HG03565 (cell line): ENCODE measurements at regions not wholly inside any gene's neighbourhood (a gene's known extent, or its start where the extent isn't known, plus 50 kb on each side); places are given as distances from the start of the nearest gene placed in this dataset.
A peak's percentile ranks its signal among the peaks of the same experiment; 100 is the strongest.
"Not testable (repeated sequence)": the region's sequence is repeated elsewhere in the genome, so short reads cannot be mapped to it uniquely, and the experiment has no call there.

Experiments
- ATAC-seq: cut with Tn5 transposase; IDR thresholded peaks from one replicate; pipeline ENCODE4 v1.9.1; 2021; ENCODE audit warnings: mild to moderate bottlenecking, moderate library complexity; ENCODE audit not compliant: unreplicated experiment

GRCh38 chr16:16559179-16559740, 180.3 kb downstream of the NPIPA7 start:
- ATAC-seq = not testable (repeated sequence)

GRCh38 chr16:16561532-16561931, 182.6 kb downstream of the NPIPA7 start:
- ATAC-seq = not testable (repeated sequence)

DNA sequence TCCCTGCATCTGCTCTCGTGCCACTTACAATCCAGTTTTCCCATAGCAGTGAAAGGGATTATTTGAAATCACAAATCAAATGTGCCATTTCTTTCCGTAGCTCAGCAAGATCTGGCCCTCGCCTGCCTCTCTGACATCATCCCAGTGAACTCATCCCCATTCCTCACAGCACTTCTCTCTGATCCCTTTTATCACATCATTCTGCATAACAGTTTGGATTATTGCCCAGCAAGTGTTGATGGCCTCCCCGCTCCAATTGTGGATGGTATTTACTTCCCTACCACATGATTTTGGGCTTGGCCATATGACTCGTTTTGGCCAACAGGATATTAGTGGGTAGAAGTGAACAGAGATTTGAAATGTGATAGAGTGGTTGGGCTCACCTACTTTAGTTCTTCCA, 185.0 kb downstream of the NPIPA7 start:
- ATAC-seq = not testable (repeated sequence)

- ATAC-seq = not testable (repeated sequence)
These were observed 186.4 kb downstream of the NPIPA7 start for GRCh38 chr16:16565326-16565725.

DNA sequence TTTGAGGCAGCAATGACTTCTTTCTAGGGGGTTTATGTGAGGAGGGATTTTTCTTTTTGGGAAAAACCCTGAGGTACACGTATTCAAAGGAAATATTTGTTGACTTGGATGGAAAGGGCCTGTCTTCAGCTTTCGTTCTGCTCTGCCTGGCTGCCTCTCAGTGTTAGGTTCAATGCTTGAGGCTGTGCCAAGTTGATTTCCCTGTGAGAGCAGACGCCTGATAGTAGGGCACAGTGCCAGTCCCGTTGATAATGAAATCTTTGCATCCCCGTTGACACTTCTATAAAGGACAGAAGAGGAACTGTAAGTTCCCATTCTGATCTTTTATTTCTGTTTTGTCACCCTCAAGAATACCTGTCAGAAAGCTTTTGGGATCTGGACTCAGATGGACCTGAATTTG, 191.1 kb downstream of the NPIPA7 start:
- ATAC-seq = not testable (repeated sequence)

DNA sequence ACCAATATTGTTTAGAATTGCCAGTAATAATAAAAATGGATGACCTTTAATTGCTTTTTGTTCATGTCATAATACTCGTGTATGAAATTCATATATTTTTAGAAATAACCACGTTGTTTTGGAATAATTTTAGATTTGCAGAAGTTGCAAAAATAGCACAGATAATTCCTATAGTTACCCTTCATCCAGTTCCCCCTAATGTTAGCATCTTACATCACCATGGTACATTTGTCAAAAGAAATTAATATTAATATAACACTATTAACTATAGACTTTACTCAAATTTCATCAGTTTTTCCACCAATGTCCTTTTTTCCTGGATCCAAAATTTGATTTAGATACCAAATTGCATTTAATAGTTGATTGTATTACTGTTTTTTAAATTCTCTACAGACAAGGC, 191.9 kb downstream of the NPIPA7 start:
- not testable (repeated sequence) for ATAC-seq

- not testable (repeated sequence) for ATAC-seq
These were observed 193.3 kb downstream of the NPIPA7 start for GRCh38 chr16:16572130-16572774.

DNA sequence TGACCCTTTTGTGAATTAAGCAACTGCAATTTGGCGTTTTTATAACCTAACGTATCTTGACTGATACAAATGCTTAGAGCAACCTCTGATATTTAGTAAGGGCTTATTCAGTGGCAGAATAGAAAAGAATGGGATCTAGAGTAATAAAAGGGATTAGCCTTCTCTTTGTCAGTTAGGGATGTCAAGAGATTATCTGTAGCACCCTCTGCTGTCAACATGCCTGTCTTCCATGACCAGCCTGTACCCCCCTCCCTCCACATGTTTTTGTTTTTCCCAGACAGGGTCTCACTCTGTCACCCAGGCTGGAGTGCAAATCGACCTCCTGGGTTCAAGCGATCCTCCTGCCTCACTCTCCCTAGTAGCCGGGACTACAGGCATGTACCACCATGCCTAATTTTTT, 198.1 kb downstream of the NPIPA7 start:
- not testable (repeated sequence) for ATAC-seq

DNA sequence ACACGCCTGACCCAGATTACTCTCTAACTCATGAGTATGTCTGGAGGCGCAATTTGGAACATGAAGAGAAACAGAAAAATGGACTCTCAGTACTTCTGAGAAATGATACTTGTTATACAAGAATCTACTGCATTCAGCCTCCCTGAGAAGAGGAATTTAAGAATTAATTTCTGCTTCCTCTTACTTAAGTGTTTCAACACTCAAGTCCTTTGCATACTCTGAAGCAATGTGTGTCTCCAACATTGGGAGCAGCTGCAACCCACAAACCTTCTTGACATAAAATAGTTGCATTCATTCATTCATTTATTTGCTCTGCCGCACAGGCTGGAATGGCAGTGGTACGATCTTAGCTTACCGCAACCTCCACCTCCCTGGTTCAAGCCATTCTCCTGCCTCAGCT, 199.8 kb downstream of the NPIPA7 start:
- no peak for ATAC-seq

- ATAC-seq = not testable (repeated sequence)
These were observed 204.0 kb downstream of the NPIPA7 start for GRCh38 chr16:16582916-16583315.

GRCh38 chr16:16586073-16586651, 207.2 kb downstream of the NPIPA7 start:
- ATAC-seq = not testable (repeated sequence)

DNA sequence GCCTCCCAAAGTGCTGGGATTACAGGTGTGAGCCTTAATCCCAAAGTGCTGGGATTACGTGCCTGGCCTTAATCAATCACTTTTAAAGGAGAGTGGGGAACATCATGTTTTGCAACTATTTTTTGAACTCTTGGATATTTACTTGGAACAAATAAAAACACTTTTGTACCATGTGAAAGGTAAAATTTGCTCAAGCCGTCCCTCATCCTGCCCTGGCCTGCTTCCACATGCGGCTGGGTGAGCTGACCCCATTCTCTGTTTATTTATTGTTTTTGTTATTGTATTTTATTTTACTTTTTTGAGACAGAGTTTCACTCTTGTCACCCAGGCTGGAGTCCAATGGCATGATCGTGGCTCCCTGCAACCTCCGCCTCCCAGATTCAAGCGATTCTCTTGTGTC, 208.0 kb downstream of the NPIPA7 start:
- ATAC-seq = not testable (repeated sequence)

- ATAC-seq = not testable (repeated sequence)
These were observed 209.5 kb downstream of the NPIPA7 start for GRCh38 chr16:16588436-16588835.

DNA sequence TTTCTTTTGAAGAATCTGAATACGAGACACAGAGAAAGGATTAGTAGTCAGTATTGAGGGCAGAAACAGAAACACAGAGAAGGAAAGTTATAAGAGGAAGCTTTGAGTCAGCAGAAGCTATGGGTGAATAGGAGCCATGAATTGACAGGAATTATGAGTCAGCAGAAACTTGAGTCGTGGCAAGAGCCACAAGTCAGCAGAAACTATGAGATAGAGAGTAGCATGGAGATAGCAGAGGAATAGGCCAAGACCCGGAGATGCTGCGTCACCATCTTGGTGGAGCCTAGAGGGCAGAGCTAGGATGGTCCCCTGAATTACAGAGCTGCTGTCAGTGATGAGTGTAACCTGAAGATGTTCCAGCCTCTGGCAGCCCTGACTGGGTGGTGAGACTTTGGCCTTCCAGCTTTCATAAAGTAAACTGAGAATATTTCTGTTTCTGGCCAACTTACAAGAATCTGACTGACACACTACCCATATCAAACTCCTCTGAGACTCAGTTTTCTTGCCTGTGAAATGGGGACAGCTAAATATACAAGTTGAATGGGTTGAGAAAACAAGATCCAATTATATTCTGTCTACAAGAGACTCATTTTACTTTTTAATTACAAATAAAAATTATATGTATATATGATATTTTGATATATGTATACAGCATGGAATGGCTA, 211.8 kb downstream of the NPIPA7 start:
- peak; percentile 50 for ATAC-seq

DNA sequence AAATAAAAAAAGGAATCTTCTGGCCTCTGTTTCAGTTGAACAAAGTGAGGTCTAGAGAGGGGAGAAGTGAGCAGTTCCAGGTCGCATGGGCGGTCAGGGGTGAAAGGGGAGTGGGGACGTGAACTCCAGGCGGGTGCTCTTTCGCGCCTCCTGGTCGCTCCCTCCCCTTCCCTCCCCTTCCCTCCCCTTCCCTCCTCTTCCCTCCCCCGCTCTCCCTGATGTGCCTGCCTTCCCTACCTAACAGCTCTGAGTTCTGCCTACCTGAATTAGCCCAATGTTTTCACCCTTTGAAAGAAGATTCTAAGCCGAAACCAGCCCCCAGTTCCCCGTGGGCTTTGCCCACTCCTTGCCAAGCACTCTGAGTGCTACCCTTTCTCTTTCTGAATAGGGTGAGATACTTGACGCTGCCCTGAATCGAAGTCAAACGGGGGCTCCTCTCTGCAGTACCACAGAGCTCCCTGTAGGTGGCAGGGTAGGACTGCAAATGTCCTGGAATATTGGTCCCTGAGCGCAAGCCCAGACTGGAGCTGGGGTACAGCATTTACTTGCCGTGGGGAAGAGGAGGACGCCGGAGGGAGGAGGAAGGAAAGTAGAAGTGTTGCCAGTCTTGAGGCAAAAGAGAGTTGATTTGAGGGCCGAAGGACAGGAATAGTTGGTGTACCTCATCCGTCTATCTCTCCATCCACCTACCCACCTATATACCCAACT, 214.4 kb downstream of the NPIPA7 start:
- ATAC-seq = not testable (repeated sequence)

DNA sequence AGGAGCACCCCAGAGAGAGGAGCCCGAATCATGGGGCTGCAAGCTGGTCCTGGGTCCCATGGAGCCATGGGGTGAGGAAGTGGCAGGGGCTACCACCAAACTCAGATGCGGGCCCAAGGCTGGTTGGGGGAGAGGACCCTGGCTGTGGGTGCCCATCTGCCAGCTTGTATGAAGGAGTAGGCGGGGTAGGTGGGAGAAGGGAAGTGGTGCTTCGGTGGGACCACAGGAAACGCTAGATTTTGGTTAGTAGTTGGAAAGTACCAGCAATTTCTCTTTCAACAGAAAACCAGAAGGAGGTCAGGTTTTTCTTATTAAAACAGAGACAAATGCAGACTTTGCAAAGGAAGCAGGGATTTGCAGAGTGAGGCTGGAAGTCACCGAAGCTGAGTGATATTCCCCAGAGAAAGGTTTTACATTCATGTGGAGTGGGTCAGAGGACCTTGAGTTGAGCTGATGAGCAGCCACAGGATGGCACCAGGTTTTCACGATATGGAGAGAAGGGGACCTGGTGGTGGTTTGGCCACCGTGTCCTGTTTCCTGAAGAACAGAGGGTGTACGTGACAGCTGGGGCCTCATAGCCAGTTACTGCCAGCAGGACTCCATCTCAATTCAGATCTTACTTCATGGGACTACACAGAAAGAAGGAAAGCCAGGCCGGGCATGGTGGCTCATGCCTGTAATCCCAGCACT, 216.2 kb downstream of the NPIPA7 start:
- ATAC-seq = not testable (repeated sequence)

DNA sequence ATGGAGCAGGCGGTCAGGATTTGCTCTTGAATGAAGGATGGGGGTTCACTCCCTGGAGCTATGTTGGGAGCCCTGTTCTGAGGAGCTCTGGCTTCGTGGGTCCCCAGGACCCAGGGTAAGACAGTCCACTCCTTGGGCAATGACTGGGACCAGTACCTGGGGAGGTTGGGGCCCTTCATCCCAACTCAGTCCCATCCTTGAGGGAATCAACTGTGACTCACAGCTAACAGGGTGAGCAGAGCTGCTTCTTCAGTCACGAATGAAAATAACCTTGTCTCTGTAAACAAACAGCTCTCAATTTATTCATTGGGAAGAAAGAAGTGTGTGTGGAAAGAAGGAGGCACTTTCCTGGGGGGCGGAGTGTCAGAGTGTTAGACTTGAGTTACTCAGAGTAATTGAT, 222.3 kb downstream of the NPIPA7 start:
- ATAC-seq = not testable (repeated sequence)

DNA sequence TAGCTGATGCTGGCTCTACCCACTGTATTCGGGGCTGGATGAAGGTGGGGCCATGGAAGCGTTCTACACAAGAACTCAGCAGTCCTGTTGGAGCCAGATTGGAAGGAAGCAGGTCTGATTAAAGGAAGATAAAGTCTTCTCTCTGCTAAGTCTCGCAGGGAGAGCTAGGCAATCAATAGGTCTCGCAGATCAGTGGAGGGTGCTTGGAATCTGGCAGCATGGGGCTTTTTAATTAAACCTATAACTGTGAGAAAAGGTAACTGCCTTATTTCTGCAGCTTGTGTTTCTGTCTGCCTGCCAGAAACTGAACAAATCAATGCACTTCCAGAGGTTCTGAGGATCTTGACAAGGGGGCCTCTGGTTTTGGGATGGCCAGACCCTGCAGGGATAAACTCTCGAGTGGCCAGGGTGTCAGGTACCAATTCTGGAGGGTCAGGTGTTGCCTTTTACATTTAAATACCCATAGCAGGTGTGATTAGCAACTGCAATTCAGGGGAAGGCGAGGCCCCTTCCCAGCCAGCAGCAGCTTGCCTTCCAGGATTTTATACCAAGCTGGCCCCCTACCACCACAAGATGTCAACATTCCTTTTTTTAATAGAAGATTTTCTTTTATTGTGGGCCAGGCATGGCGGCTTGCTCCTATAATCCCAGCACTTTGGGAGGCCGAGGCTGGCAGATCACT, 228.6 kb downstream of the NPIPA7 start:
- not testable (repeated sequence) for ATAC-seq

DNA sequence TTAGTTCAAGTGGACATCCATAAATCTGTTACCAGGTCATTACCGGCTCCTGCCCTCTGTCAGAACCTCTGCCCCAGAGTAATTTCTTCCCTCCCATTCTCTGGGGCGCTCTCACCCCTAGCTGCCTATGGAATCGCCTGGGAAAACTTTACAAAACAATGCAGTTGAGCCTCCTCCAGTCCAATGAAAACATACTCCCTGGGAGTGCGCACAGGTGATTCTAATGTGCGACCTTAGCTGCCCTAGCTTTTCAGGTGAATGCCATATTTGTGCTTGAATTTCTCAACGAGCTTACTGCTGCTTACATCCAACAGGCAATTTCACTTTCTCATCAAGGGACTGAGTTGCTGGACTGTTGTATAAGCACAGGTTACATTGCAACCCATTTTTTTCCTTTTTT, 230.7 kb downstream of the NPIPA7 start:
- ATAC-seq = not testable (repeated sequence)

DNA sequence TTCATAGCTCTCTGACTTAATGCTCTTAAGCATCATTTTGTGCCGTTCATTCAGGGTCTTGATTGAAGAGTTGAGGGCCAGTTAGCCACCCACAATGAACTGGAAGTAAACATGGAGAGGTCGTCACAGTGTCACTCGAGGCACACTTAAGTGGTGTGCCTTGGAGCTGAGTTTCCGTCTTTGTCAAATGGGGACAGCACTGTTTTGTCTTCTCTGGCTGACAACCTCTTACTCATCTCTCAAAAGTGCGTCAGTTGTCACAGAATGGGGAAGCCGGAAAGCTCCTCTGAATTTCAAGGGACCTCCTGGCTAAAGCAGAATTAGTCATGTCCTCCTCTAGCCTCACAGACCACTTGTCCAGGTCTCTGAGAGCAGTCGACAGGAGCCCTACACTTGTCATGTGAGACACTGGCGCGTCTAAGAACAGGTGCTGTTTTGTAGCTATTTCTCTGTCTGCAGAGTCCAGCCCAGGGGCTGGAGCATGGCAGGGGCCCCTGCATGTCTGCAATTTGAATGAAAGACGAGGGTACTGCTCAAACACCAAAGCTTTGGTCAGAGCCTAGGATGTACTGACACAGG, 231.5 kb downstream of the NPIPA7 start:
- not testable (repeated sequence) for ATAC-seq
